ENCODE measurements at regions not wholly inside any gene's neighbourhood (a gene's known extent, or its start where the extent isn't known, plus 50 kb on each side); places are given as distances from the start of the nearest gene placed in this dataset.
A peak's percentile ranks its signal among the peaks of the same experiment; 100 is the strongest.

DNA sequence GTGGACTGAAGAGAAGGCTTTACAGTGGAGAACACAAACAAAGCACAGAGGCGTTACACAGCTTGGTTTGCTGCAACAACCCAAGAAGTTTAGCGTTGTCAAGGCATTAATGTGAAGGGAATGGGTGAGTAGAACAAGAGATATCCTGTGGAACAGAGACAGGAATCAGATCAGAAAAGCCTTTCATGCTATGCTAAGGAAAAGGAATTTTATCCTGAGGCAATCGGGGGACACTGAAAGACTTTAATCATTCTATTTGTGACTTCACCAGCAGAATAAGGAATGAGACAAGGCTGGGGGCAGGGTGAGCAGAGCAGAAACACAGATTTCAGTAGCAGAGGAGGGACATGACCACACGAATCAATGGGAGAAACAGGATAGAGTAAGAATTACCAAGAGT is 600.7 kb downstream of the IRS1 start:
- ATAC-seq (no peak), DNase-seq (ENCODE audit: low spot score) (no peak), FAIRE-seq (no peak)
- no peaks in the 10 kb centered on the region for H3K9me3 ChIP-seq (ENCODE audit: low read length)
- CTCF ChIA-PET (ENCODE audit: low intra/inter-chr PET ratio, low total read pairs): no interaction called here
- POLR2A ChIA-PET: no interaction called here
- BruUV-seq (replicated peaks): no TSS peak
- 82% methylated on average over 4 of the region's 4 CpGs for WGBS (ENCODE audit: low lambda C conversion rate)
- H3K27ac ChIP-seq (ENCODE audit: extremely low read length, insufficient read depth, low read length): no peak overlapping the region
- H3K36me3 ChIP-seq (replicated peaks in 1 of 2; ENCODE audit: control insufficient read depth in 1 of 2, insufficient read depth in 2 of 2, low read length in 2 of 2): no peaks in the 10 kb centered on the region
- TF ChIP-seq HMG20A (CRISPR knock-in tag; IDR thresholded peaks at IDR 0.05; ENCODE audit: borderline replicate concordance) (no peak), IRF1 (CRISPR knock-in tag; IDR thresholded peaks at IDR 0.05; ENCODE audit: low read depth) (no peak), EED (CRISPR knock-in tag; IDR thresholded peaks at IDR 0.05) (no peak), ZNF335 (CRISPR knock-in tag; IDR thresholded peaks at IDR 0.05) (no peak), ZNF180 (CRISPR knock-in tag; IDR thresholded peaks at IDR 0.05; ENCODE audit: borderline replicate concordance, low read depth) (no peak)
- TF ChIP-seq, protein P1, sequence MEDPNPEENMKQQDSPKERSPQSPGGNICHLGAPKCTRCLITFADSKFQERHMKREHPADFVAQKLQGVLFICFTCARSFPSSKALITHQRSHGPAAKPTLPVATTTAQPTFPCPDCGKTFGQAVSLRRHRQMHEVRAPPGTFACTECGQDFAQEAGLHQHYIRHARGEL (CRISPR knock-in tag; IDR thresholded peaks at IDR 0.05): no peak
- TF ChIP-seq, protein P2, sequence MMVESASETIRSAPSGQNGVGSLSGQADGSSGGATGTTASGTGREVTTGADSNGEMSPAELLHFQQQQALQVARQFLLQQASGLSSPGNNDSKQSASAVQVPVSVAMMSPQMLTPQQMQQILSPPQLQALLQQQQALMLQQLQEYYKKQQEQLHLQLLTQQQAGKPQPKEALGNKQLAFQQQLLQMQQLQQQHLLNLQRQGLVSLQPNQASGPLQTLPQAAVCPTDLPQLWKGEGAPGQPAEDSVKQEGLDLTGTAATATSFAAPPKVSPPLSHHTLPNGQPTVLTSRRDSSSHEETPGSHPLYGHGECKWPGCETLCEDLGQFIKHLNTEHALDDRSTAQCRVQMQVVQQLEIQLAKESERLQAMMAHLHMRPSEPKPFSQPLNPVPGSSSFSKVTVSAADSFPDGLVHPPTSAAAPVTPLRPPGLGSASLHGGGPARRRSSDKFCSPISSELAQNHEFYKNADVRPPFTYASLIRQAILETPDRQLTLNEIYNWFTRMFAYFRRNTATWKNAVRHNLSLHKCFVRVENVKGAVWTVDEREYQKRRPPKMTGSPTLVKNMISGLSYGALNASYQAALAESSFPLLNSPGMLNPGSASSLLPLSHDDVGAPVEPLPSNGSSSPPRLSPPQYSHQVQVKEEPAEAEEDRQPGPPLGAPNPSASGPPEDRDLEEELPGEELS (CRISPR knock-in tag; IDR thresholded peaks at IDR 0.05): no peak
- in situ Hi-C loops (cut with HindIII; ENCODE audit: extremely low pct_ligation_motif_present, low pct_unique_long_range_greater_than_20kb) (no loop called here), intact Hi-C loops (cut with micrococcal nuclease; ENCODE audit: unreplicated experiment) (no loop called here)
- peak overlapping the region; percentile 46 for H2AFZ ChIP-seq (ENCODE audit: low read length)
- H4K20me1 ChIP-seq (ENCODE audit: insufficient read depth, low read length): no peaks in the 10 kb centered on the region
- H3K79me2 ChIP-seq (ENCODE audit: insufficient read depth, low read length): no peaks in the 10 kb centered on the region
- no peak overlapping the region for H3K9ac ChIP-seq (ENCODE audit: insufficient read depth, low read depth, low read length)
- no peaks in the 10 kb centered on the region for H3K4me1 ChIP-seq (ENCODE audit: insufficient read depth, low read length)
- H3K4me2 ChIP-seq (ENCODE audit: low read depth, low read length): no peak overlapping the region
- H3K4me3 ChIP-seq (replicated peaks in 1 of 3; ENCODE audit: insufficient read depth in 1 of 3, low read depth in 2 of 3, low read length in 3 of 3): no peak overlapping the region
- no peaks in the 10 kb centered on the region for H3K27me3 ChIP-seq (ENCODE audit: control insufficient read depth in 1 of 2, insufficient read depth in 2 of 2, low read length in 2 of 2)
